ENCODE measurements at regions not wholly inside any gene's neighbourhood (a gene's known extent, or its start where the extent isn't known, plus 50 kb on each side); places are given as distances from the start of the nearest gene placed in this dataset.

GRCh38 chr5:128798871-128799270 lies 166.4 kb upstream of the SLC27A6 start:
- Histone ChIP-seq H2AFZ (ENCODE audit: low read depth, low read length) (no peak overlapping the region), H3K4me1 (ENCODE audit: insufficient read depth, low read length) (no peaks in the 10 kb centered on the region), H3K36me3 (ENCODE audit: insufficient read depth, low read length) (no peaks in the 10 kb centered on the region), H3K9me3 (ENCODE audit: low read length) (no peaks in the 10 kb centered on the region), H3K4me3 (ENCODE audit: low read length) (no peak overlapping the region), H3K27me3 (ENCODE audit: insufficient read depth, low read length) (no peaks in the 10 kb centered on the region)

- H3K36me3 ChIP-seq (ENCODE audit: insufficient read depth, low read length): no peaks in the 10 kb centered on the region
- H3K4me1 ChIP-seq (ENCODE audit: insufficient read depth, low read length): no peaks in the 10 kb centered on the region
- H2AFZ ChIP-seq (ENCODE audit: low read depth, low read length): no peak overlapping the region
- no peak overlapping the region for H3K4me3 ChIP-seq (ENCODE audit: low read length)
- no peaks in the 10 kb centered on the region for H3K9me3 ChIP-seq (ENCODE audit: low read length)
- H3K27me3 ChIP-seq (ENCODE audit: insufficient read depth, low read length): no peaks in the 10 kb centered on the region
These were observed 165.3 kb upstream of the SLC27A6 start for GRCh38 chr5:128799945-128800344.

GRCh38 chr5:128800377-128800776 lies 164.9 kb upstream of the SLC27A6 start:
- Histone ChIP-seq H2AFZ (ENCODE audit: low read depth, low read length) (no peak overlapping the region), H3K4me1 (ENCODE audit: insufficient read depth, low read length) (no peaks in the 10 kb centered on the region), H3K27me3 (ENCODE audit: insufficient read depth, low read length) (no peaks in the 10 kb centered on the region), H3K36me3 (ENCODE audit: insufficient read depth, low read length) (no peaks in the 10 kb centered on the region), H3K9me3 (ENCODE audit: low read length) (no peaks in the 10 kb centered on the region), H3K4me3 (ENCODE audit: low read length) (no peak overlapping the region)

- Histone ChIP-seq H3K9me3 (ENCODE audit: low read length) (no peaks in the 10 kb centered on the region), H3K36me3 (ENCODE audit: insufficient read depth, low read length) (no peaks in the 10 kb centered on the region), H2AFZ (ENCODE audit: low read depth, low read length) (no peak overlapping the region), H3K4me3 (ENCODE audit: low read length) (no peak overlapping the region), H3K27me3 (ENCODE audit: insufficient read depth, low read length) (no peaks in the 10 kb centered on the region), H3K4me1 (ENCODE audit: insufficient read depth, low read length) (no peaks in the 10 kb centered on the region)
These were observed 151.8 kb upstream of the SLC27A6 start for GRCh38 chr5:128813317-128814070.

GRCh38 chr5:128815201-128815600 lies 150.1 kb upstream of the SLC27A6 start:
- H3K4me3 ChIP-seq (ENCODE audit: low read length): no peak overlapping the region
- no peak overlapping the region for H2AFZ ChIP-seq (ENCODE audit: low read depth, low read length)
- H3K4me1 ChIP-seq (ENCODE audit: insufficient read depth, low read length): no peaks in the 10 kb centered on the region
- H3K9me3 ChIP-seq (ENCODE audit: low read length): no peaks in the 10 kb centered on the region
- H3K27me3 ChIP-seq (ENCODE audit: insufficient read depth, low read length): no peaks in the 10 kb centered on the region
- H3K36me3 ChIP-seq (ENCODE audit: insufficient read depth, low read length): no peaks in the 10 kb centered on the region

- Histone ChIP-seq H3K9me3 (ENCODE audit: low read length) (no peaks in the 10 kb centered on the region), H3K4me1 (ENCODE audit: insufficient read depth, low read length) (no peaks in the 10 kb centered on the region), H3K27me3 (ENCODE audit: insufficient read depth, low read length) (no peaks in the 10 kb centered on the region), H3K36me3 (ENCODE audit: insufficient read depth, low read length) (no peaks in the 10 kb centered on the region), H2AFZ (ENCODE audit: low read depth, low read length) (no peak overlapping the region), H3K4me3 (ENCODE audit: low read length) (no peak overlapping the region)
These were observed 139.5 kb upstream of the SLC27A6 start for GRCh38 chr5:128825826-128826225.

GRCh38 chr5:128826275-128826674 lies 139.0 kb upstream of the SLC27A6 start:
- no peak overlapping the region for H2AFZ ChIP-seq (ENCODE audit: low read depth, low read length)
- no peaks in the 10 kb centered on the region for H3K36me3 ChIP-seq (ENCODE audit: insufficient read depth, low read length)
- no peaks in the 10 kb centered on the region for H3K4me1 ChIP-seq (ENCODE audit: insufficient read depth, low read length)
- no peaks in the 10 kb centered on the region for H3K27me3 ChIP-seq (ENCODE audit: insufficient read depth, low read length)
- no peaks in the 10 kb centered on the region for H3K9me3 ChIP-seq (ENCODE audit: low read length)
- no peak overlapping the region for H3K4me3 ChIP-seq (ENCODE audit: low read length)

GRCh38 chr5:128836571-128836970 lies 128.7 kb upstream of the SLC27A6 start:
- Histone ChIP-seq H3K4me3 (ENCODE audit: low read length) (no peak overlapping the region), H2AFZ (ENCODE audit: low read depth, low read length) (no peak overlapping the region), H3K4me1 (ENCODE audit: insufficient read depth, low read length) (no peaks in the 10 kb centered on the region), H3K27me3 (ENCODE audit: insufficient read depth, low read length) (no peaks in the 10 kb centered on the region), H3K9me3 (ENCODE audit: low read length) (no peaks in the 10 kb centered on the region), H3K36me3 (ENCODE audit: insufficient read depth, low read length) (no peaks in the 10 kb centered on the region)

- no peak overlapping the region for H3K4me3 ChIP-seq (ENCODE audit: low read length)
- H3K9me3 ChIP-seq (ENCODE audit: low read length): no peaks in the 10 kb centered on the region
- no peak overlapping the region for H2AFZ ChIP-seq (ENCODE audit: low read depth, low read length)
- no peaks in the 10 kb centered on the region for H3K27me3 ChIP-seq (ENCODE audit: insufficient read depth, low read length)
- H3K36me3 ChIP-seq (ENCODE audit: insufficient read depth, low read length): no peaks in the 10 kb centered on the region
- H3K4me1 ChIP-seq (ENCODE audit: insufficient read depth, low read length): no peaks in the 10 kb centered on the region
These were observed 126.7 kb upstream of the SLC27A6 start for GRCh38 chr5:128838623-128839022.

GRCh38 chr5:128842241-128842640 lies 123.0 kb upstream of the SLC27A6 start:
- Histone ChIP-seq H3K27me3 (ENCODE audit: insufficient read depth, low read length) (no peaks in the 10 kb centered on the region), H2AFZ (ENCODE audit: low read depth, low read length) (no peak overlapping the region), H3K36me3 (ENCODE audit: insufficient read depth, low read length) (no peaks in the 10 kb centered on the region), H3K4me3 (ENCODE audit: low read length) (no peak overlapping the region), H3K9me3 (ENCODE audit: low read length) (no peaks in the 10 kb centered on the region), H3K4me1 (ENCODE audit: insufficient read depth, low read length) (no peaks in the 10 kb centered on the region)

- Histone ChIP-seq H3K9me3 (ENCODE audit: low read length) (no peaks in the 10 kb centered on the region), H2AFZ (ENCODE audit: low read depth, low read length) (no peak overlapping the region), H3K4me3 (ENCODE audit: low read length) (no peak overlapping the region), H3K36me3 (ENCODE audit: insufficient read depth, low read length) (no peaks in the 10 kb centered on the region), H3K27me3 (ENCODE audit: insufficient read depth, low read length) (no peaks in the 10 kb centered on the region), H3K4me1 (ENCODE audit: insufficient read depth, low read length) (no peaks in the 10 kb centered on the region)
These were observed 120.8 kb upstream of the SLC27A6 start for GRCh38 chr5:128844354-128844923.

GRCh38 chr5:128850049-128850448 lies 115.2 kb upstream of the SLC27A6 start:
- Histone ChIP-seq H3K4me1 (ENCODE audit: insufficient read depth, low read length) (no peaks in the 10 kb centered on the region), H3K27me3 (ENCODE audit: insufficient read depth, low read length) (no peaks in the 10 kb centered on the region), H2AFZ (ENCODE audit: low read depth, low read length) (no peak overlapping the region), H3K4me3 (ENCODE audit: low read length) (no peak overlapping the region), H3K9me3 (ENCODE audit: low read length) (no peaks in the 10 kb centered on the region), H3K36me3 (ENCODE audit: insufficient read depth, low read length) (no peaks in the 10 kb centered on the region)

GRCh38 chr5:128854931-128855330 lies 110.4 kb upstream of the SLC27A6 start:
- H3K4me1 ChIP-seq (ENCODE audit: insufficient read depth, low read length): no peaks in the 10 kb centered on the region
- H3K4me3 ChIP-seq (ENCODE audit: low read length): no peak overlapping the region
- H3K36me3 ChIP-seq (ENCODE audit: insufficient read depth, low read length): no peaks in the 10 kb centered on the region
- H2AFZ ChIP-seq (ENCODE audit: low read depth, low read length): no peak overlapping the region
- no peaks in the 10 kb centered on the region for H3K9me3 ChIP-seq (ENCODE audit: low read length)
- H3K27me3 ChIP-seq (ENCODE audit: insufficient read depth, low read length): no peaks in the 10 kb centered on the region
